HG03442 (cell line): ENCODE measurements at regions not wholly inside any gene's neighbourhood (a gene's known extent, or its start where the extent isn't known, plus 50 kb on each side); places are given as distances from the start of the nearest gene placed in this dataset.

Experiments used
- ATAC-seq: cut with Tn5 transposase; IDR thresholded peaks from one replicate; pipeline ENCODE4 v1.9.1; 2021; ENCODE audit warnings: mild to moderate bottlenecking, moderate library complexity; ENCODE audit not compliant: unreplicated experiment

DNA sequence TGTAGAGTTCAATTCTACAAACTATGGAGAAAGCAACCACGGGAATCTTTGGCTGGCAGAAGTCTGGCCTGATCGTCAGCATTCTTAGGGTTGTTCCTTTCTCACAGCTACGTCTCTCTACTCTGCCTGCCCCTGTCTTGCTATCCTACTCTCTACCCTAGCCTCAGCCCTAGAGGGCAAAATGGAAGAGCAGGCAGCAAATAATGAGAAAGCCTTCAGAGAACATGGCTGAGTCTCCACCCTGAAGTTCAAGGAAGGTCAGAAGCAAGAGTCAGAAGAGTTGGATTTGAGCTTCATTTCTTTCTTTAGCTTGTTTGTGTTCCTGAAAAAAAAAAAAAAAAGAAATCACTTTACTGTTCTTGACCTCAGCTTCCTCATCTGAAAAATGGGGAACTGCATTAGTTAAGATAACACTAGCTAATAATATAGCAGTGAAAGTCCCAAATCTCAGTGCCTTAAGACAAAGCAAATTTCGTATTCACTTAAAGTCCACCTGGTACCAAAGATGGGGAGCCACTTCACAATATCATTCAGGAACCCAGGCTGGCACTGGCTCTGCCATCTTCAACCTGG lies 50.2 kb upstream of the CCND2 start:
- ATAC-seq: no peak

DNA sequence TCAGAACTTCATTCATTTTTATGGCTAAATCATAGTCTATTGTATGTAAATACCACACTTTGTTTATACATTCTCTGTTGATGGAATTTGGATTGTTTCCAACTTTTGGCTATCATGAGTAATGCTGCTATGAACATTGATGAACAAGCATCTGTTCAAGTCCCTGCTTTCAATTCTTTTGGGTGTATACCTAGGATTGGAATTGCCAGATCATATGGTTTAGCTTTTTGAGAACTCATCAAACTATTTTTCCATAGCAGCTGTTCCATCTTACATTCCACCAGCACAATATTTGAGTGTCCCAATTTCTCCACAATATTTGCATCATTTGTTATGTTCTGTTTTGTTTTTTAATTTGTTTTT lies 52.3 kb upstream of the CCND2 start:
- no peak for ATAC-seq

DNA sequence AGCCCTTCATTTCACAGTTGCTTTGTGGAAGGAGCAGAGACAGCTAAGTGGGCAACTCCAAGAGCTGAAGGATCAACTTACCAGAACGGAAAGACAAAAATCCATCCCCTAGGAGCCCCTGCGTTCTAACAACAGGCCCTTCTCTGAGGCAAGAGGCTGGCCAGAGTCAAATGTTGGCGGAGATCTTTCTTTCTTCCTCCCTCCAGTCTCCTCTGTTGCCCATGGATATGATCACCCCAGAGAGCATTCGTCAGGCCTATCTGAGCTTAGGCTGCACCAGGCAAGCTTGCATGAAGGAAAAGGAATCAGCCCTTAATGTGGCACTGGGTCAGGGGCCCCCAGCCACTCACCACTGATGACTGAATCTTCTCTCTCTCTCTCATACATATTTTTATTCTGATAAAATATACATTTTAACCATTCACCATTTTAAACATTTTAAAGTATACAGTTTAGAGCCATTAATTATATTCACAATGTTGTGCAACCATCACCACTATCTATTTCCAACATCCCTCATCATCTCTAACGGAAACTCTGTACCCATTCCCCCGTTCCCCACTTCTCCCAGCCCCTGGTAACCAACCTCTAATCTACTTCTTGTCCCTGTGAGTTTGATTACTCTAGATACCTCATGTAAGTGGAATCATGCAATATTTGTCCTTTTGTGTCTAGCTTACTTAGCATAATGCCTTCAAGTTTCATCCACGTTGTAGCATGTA lies 52.9 kb upstream of the CCND2 start:
- ATAC-seq: no peak

DNA sequence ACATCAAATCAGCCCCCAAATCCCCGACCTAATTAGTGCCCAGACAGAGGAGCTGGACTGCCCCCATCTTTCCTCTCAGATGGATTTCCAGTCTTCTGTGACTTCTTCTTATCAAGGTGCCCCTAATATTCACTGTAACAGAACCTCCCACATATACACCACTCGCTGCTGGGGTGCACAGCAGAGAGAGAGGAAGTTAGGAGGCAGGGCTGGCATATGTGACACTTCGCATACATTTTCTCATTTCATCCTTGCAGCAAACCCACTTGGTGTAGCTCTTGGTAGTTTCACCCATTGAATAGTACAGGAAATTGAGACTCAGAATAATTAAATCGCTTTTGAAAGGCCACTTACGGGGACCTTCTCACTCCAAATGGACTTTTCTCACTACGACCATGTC lies 56.5 kb upstream of the CCND2 start:
- ATAC-seq: no peak

DNA sequence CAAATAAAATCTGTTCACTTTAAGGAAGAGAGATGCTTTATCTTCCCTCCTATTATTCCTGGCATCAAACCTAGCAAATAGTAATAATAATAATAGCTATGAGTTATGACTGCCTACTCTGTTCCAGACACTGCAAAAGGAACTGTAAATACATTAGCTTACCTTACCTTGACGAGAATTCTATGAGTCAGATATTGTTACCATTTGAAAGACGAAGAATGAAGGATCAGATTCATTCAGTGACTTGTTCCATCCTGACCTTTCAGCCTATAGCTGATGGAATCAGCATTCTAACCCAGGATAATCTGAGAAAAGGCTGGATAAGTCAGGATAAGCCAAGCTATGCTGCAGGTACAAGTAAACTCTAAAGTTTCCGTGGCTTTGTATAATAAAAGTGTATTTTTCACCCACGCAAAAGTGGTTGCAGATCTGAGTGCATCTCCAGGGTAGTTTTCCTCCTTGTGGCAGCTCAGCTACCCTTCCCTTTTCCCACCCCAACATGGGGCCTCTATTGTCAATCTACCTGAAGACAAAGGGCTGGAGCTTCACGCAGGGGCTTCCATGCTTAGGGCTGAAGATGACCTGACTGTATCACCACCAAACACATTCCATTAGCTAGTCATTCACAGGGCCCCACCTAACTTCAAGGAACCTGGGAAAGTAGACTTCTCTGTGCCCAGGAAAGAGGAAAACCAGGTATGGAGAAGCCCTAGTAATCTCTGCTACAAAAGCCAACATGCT lies 57.2 kb upstream of the CCND2 start:
- ATAC-seq: peak; percentile 12

DNA sequence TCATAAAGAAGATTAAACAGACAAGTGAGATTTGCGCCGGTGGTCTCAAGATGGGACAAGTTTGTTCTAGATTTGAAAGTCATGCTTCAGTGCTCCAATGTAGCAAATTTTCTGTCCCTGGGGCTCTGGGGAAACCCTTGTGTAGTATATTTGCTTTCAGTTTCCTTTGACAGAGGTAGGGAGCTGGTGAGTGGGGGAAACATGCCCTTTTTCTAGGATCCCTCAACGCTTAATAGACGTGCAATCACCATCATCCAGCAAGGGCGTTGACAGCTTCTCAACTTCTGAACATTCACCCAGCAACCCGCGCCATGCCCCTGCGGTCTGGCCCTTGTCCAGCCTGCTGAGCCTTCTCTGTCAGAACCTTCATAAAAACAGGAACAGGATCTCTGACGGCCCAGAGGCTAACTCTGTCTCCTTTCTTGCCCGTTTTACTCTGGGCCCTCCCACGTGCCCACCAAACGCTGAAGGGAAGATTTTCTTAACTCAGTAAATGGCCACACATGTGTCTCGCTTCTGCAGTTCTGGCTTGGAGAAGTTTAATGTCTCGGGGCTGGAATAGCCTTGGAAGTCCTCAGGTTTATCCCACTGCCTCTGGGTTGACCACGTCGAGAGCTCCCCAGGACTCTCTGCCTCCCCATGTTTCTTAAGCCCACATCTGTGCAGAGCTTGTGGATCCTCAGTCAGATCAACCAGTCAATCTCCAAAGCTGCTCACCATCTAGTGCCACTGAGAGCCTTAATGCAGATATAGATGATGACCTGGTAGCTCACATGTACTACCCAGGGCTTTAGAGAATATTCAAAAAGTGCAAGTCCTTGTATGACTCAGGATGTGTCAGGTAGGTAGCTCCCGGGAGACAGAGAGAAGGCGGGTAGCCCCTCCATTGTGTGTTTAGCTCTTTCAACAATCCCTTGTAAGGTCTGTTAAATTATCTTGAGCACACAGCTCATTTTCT lies 58.1 kb upstream of the CCND2 start:
- peak; percentile 75 for ATAC-seq

DNA sequence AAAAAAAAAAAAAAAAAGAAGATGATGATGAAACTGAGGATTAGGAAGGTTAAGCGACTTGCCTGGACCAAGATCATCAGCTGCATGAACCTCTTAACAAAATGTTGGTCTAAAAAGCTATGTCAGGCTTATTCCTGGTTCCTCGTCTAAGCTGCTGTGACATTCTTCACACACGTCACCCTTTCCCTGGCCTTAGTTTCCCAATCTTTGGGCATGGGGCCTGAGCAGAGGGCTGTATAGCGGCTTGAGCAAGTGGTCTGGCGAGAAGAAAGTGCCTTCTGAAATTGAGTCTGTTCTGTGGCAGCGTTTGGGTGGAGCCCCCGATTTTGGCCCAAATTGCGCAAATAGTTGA lies 58.7 kb upstream of the CCND2 start:
- no peak for ATAC-seq

DNA sequence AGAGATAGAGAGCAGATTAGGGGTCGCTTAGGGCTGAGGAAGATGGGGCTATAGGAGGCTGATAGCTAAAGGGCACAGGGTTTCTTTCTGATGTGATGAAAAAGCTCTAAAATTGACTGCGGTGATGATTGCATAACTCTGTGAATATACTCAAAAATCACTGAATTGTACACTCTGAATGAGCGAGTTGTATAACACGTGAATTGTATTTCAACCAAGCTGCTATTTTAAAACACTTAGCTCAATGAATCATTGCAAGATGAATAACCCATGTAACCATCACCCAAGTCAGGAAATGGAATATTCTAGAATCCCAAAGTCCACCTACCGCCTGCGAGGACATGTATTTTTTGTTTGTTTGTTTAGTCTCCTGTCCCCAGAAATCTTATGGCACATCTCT lies 60.1 kb upstream of the CCND2 start:
- no peak for ATAC-seq

DNA sequence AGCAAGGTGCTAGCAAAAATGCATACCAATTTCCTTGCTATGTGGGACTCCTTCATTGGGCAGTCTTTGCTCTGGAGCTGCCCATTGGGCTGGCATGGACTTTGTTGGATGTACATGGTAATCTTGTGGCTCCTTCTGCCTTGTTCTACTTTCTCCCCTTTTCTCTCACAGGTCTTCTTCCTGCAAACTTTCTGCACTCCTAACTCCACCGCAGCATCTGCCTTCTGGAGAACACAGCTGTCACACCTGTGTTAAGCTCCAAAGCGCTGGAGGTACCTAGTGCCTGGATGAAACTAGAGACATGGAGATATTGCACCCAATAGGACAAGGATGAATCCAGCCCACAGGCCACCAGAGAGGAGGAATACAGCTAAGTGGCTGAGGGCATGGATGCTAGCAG lies 60.7 kb upstream of the CCND2 start:
- no peak for ATAC-seq

DNA sequence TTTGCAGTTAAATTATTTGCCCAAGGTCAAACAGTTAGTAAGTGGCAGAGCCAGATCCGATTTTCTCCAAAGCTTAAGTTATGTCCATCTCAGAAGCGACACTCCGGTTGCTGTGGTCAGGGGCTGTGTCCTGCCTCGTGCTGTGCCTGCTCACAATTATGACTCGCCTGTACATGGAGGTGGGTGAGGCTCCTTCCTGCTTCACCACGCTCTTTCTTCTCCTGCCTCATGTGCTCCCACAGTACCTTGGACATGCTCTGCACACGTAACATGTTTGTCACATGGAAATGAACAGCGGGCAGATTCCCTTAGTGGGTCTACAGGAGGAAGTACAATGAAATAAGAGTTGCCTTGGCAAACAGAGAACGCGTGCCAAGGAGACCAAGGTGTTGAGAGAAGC lies 62.2 kb upstream of the CCND2 start:
- ATAC-seq: no peak

DNA sequence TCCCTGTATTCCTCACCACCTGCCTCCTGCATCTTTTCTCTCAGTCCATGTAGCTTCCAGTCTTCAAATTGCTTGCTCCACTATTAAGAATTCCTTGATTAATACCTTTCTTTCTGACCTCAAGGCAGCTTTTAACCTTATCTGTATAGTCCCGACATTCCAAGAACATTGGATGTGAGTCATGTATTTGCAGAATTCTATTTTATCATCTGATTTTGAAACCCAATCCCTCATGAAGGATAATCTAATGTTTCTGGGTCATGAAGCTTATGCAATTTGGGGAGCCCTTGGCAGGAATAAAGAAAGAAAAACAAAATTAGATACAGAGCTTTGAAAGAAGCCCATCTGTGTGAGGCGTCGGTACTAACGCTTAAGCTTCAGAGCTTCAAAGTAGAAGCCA lies 63.4 kb upstream of the CCND2 start:
- no peak for ATAC-seq

DNA sequence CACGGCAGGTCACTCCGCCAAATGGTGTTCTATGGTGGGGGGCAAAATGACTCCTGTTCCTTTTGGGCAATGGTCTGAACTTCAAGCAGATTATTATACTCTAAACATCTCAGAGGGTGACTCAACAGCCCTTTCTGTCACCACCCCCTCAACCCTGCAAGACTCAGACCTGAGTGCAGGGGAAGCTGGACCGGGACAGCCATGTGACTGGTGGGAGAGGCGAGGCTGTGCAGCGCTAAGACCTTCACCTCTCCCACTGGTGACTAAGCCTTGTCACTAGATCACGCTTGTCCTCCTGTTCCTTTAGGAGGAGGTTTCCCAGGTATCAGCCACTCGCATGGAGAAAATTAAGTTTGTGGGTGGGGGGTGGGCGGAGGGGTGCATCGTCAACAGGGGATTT lies 67.1 kb upstream of the CCND2 start:
- no peak for ATAC-seq

DNA sequence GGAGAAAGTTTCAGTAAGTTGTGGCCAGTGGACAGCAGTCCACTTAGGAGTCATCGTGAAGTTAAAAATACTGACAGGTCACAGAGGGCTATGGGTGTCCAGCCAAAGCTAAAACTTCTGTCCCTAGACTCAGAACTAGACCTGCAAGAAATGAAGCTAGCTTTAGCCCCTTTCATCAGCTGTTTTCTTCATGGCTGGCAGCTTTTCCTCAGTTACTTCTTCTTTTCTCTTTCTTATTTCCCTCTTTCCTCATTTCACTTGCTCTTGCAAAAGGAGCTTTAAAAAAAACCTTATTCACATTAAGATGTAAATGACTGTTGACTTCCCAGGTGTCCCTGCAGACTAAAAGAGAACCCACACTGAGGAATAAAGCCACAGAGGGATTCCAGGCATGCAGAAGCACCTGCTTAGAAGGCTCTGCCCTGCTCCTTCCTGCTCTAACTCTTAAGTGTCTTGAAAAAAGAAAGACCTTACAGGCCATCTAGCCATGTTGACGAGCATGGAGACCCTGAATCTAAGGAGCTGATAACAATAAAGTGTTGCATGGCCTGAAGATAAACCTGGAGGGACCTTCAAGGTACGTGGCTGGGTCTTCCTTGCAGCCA lies 69.7 kb upstream of the CCND2 start:
- no peak for ATAC-seq

DNA sequence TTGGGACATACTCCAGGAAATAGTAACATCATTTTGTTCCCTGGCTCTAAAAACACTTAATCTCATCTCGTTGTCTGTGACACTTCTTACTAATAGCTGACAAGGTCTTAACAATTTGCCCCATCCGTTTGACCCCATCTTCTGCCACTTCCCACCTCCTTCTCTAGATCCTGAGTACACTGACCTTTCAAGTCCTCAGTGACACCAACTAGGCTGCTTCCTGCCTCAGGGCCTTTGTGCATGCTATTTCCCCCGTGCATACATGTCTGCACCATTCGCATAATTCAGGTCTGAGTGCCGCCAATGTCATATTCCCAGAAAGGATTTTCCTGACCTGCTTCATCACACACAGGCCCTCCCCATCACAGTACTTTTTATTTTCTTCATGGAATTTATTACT lies 70.6 kb upstream of the CCND2 start:
- ATAC-seq: no peak

DNA sequence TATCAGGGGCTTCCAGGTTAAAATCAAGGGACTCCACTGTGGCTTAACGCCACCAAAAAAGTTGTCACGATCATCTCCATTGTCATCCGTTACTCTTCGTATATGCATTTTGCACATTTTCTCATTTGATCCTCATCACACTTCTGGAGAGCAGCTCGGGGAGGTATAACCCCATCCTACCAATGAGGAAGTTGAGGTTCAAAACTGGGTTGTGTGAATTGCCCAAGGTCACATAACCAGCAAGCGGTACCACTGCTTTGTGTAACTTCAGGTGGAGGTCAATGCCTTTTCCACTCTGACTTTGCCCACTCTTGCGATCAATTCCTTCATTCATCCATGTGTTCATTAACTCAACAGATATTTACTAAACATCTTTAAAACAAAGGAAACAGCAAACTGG lies 71.1 kb upstream of the CCND2 start:
- ATAC-seq: no peak

DNA sequence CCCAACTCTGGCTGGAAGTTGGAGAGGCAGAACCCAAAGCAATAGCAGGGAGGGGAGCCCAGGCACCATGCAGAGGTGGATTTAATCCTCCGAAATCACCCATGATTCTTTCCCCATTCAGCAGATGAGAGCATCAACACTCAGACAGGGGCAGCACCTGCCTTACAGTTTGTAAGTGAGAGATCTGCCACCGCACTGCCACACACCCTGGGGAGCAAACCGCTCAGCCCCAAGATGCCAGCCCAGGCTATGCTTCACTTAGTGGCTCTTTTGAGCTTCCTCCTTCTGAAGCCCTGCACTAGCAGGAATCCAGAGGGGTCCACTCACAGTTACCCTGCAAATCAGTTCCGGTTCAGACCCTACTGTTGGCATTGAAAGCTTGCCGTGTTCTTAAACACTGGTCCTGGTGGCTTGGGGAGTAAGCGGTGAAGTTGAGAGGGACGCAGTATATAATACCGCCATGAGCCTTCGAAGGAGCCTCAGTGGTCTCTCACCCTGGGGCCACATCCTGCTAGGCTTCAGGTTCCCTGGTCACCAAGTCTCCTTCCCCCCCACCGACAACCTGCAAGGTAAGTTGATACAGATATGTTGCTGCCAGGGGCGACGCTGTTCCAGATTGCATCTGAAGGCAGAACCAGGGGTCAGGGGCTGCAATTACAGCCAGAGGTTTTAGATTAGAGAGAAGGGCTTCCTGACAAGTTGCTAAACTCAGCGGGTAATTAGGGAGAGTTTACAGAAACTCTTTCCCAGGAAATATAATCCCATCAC lies 72.0 kb upstream of the CCND2 start:
- no peak for ATAC-seq

DNA sequence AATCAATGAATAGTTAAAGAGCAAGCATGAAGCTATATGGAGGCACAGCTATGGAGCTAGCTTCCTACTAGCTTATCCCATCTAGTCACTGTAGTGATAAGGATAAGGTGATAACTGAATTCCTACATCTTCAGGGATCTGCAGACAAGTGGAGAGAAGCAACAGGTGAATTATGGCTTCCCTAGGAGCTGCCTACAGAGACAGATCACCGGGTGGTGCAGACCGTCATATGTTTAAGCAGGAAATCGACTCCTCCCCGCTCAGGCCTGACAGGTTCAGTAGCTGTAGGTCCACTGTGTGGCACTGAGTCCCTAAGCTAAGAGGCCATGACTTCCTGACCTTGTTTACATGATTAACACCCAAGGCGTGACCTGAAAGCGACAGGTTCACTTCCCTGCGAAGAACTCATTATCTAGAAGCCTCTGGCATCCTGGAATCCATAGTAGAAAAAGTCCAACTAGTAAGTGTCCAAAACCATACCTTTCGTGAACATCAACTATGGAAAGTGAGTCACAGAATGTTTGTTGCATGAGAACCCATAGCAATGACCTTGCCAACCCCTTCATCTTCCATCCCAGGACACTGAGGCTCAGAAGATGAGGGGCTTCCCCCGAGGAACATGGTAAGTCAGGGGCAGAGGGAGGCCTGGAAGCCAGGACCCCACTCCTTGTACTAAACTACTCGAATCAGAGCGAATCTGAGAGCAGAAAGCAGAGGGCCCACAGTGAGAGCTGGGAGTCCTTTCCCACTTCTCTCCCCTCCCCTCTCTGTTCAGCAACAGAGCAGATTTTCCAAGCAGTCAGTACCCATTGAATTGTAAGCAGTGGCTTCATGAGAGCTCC lies 75.4 kb upstream of the CCND2 start:
- no peak for ATAC-seq

DNA sequence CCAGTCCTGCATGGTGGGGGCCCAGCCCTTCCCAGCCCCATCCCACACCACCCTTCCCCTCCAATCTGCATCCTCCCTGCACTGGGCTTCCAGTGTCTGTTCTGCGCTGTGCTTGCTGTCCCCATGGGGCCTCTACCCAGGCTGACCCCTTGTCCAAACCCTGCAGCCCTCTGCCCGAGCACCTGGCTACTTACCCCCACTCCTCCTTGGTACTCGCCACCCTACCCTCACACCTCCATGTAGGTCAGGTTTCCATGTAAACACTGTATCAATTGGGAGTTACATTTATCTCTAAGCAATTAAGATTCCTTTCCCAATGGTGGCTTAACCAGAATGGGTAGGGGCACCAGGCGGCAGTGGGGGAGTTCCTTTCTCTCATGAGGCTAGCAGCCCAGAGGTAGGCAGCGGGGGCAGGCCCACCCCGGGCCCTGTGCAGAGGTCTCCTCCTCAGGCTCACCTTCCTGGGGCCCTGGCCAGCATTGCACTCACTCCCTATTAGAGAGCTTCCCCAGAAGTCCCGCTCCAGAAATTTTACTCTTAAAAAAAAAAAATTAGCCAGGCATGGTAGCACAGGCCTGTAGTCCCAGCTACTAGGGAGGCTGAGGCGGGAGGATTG lies 76.6 kb upstream of the CCND2 start:
- no peak for ATAC-seq

DNA sequence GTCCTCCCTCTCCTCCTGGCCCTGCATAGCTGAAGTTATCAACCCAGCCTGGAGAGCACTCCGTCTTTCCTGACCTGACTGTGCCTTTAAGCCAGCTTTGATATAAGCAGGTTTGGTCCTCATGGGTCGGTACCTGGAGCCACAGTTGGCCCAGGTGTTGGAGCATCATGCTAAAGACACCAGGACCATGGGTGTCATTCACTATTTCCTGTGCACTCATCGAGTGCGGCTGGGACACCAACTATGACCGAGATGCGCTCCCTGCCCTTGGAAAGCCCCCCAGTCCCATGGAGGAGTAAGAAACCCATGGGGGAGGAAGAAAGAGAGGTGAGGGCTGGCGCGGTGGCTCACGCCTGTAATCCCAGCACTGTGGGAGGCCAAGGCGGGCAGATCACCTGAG lies 78.9 kb upstream of the CCND2 start:
- ATAC-seq: no peak
